ENCODE measurements at regions not wholly inside any gene's neighbourhood (a gene's known extent, or its start where the extent isn't known, plus 50 kb on each side); places are given as distances from the start of the nearest gene placed in this dataset.

DNA sequence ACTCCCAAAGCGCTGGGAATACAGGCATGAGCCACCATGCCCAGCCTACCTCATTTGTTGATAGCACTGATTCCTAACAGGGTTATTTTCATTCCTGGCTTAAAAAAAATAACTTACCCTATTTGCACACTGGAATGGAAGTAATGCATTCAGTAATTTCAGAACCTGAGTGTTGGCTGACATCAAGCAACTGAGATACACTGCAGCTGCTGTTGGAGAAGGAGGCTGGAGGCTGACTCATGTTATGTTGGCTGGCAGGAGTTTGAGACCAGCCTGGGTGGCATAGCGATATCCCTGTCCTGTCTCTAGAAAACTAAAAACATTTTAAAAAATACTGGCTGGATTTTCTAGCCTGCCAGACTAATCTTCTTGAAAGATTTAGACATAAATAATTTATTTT, 385.1 kb upstream of the MEX3C start:
- H3K27ac ChIP-seq (ENCODE audit: low read depth, low read length, poor library complexity, severe bottlenecking), result no peak overlapping the region
- H3K36me3 ChIP-seq (ENCODE audit: insufficient read depth, low read length), result no peaks in the 10 kb centered on the region
- intact Hi-C loops (cut with micrococcal nuclease; ENCODE audit: unreplicated experiment), result no loop called here
- H3K79me2 ChIP-seq (ENCODE audit: insufficient read depth, low read depth, low read length), result no peaks in the 10 kb centered on the region
- CTCF ChIA-PET (ENCODE audit: unreplicated experiment), result no interaction called here
- H3K9me3 ChIP-seq (ENCODE audit: low read length), result no peaks in the 10 kb centered on the region
- H3K4me2 ChIP-seq (ENCODE audit: low read length), result no peak overlapping the region
- no peak overlapping the region for H2AFZ ChIP-seq (ENCODE audit: low read length)
- DNase-seq (ENCODE audit: low spot score), result no peak
- BruUV-seq (replicated peaks), result no TSS peak
- no peaks in the 10 kb centered on the region for H3K9me2 ChIP-seq (ENCODE audit: insufficient read depth, low read length)
- no peak overlapping the region for H3K4me3 ChIP-seq (ENCODE audit: low read depth, low read length, poor library complexity, severe bottlenecking)
- no peaks in the 10 kb centered on the region for H3K4me1 ChIP-seq (ENCODE audit: insufficient read depth, low read length, poor library complexity, severe bottlenecking)
- POLR2A ChIA-PET, result no interaction called here
- no peaks in the 10 kb centered on the region for H4K20me1 ChIP-seq (ENCODE audit: insufficient read depth, low read length)
- TF ChIP-seq CTCF (conservative IDR thresholded peaks at IDR 0.05; ENCODE audit: low read length), result no peak
- no peak for TF ChIP-seq EZH2phosphoT487 (IDR thresholded peaks at IDR 0.05; ENCODE audit: borderline replicate concordance, low read depth, low read length)

- intact Hi-C loops (cut with micrococcal nuclease; ENCODE audit: unreplicated experiment), result no loop called here
- no peaks in the 10 kb centered on the region for H3K79me2 ChIP-seq (ENCODE audit: insufficient read depth, low read depth, low read length)
- no peaks in the 10 kb centered on the region for H4K20me1 ChIP-seq (ENCODE audit: insufficient read depth, low read length)
- BruUV-seq (replicated peaks), result no TSS peak
- TF ChIP-seq EZH2phosphoT487 (IDR thresholded peaks at IDR 0.05; ENCODE audit: borderline replicate concordance, low read depth, low read length), result no peak
- no peak for TF ChIP-seq CTCF (conservative IDR thresholded peaks at IDR 0.05; ENCODE audit: low read length)
- H3K27ac ChIP-seq (ENCODE audit: low read depth, low read length, poor library complexity, severe bottlenecking), result no peak overlapping the region
- H3K4me3 ChIP-seq (ENCODE audit: low read depth, low read length, poor library complexity, severe bottlenecking), result no peak overlapping the region
- ChIA-PET POLR2A (no interaction called here), CTCF (ENCODE audit: unreplicated experiment) (no interaction called here)
- H3K36me3 ChIP-seq (ENCODE audit: insufficient read depth, low read length), result no peaks in the 10 kb centered on the region
- H3K9me2 ChIP-seq (ENCODE audit: insufficient read depth, low read length), result no peaks in the 10 kb centered on the region
- H3K4me2 ChIP-seq (ENCODE audit: low read length), result no peak overlapping the region
- H3K9me3 ChIP-seq (ENCODE audit: low read length), result no peaks in the 10 kb centered on the region
- no peak for DNase-seq (ENCODE audit: low spot score)
- no peaks in the 10 kb centered on the region for H3K4me1 ChIP-seq (ENCODE audit: insufficient read depth, low read length, poor library complexity, severe bottlenecking)
- no peak overlapping the region for H2AFZ ChIP-seq (ENCODE audit: low read length)
These were observed 391.1 kb upstream of the MEX3C start for GRCh38 chr18:51588616-51589015.

- Histone ChIP-seq H4K20me1 (ENCODE audit: insufficient read depth, low read length) (no peaks in the 10 kb centered on the region), H3K9me2 (ENCODE audit: insufficient read depth, low read length) (no peaks in the 10 kb centered on the region), H3K4me2 (ENCODE audit: low read length) (no peak overlapping the region), H3K27ac (ENCODE audit: low read depth, low read length, poor library complexity, severe bottlenecking) (no peak overlapping the region), H3K9me3 (ENCODE audit: low read length) (no peaks in the 10 kb centered on the region), H2AFZ (ENCODE audit: low read length) (no peak overlapping the region), H3K4me1 (ENCODE audit: insufficient read depth, low read length, poor library complexity, severe bottlenecking) (no peaks in the 10 kb centered on the region), H3K36me3 (ENCODE audit: insufficient read depth, low read length) (no peaks in the 10 kb centered on the region), H3K79me2 (ENCODE audit: insufficient read depth, low read depth, low read length) (no peaks in the 10 kb centered on the region), H3K4me3 (ENCODE audit: low read depth, low read length, poor library complexity, severe bottlenecking) (no peak overlapping the region)
- DNase-seq (ENCODE audit: low spot score), result no peak
- POLR2A ChIA-PET, result no interaction called here
- no TSS peak for BruUV-seq (replicated peaks)
- TF ChIP-seq CTCF (conservative IDR thresholded peaks at IDR 0.05; ENCODE audit: low read length), result no peak
- no peak for TF ChIP-seq EZH2phosphoT487 (IDR thresholded peaks at IDR 0.05; ENCODE audit: borderline replicate concordance, low read depth, low read length)
- intact Hi-C loops (cut with micrococcal nuclease; ENCODE audit: unreplicated experiment), result no loop called here
- CTCF ChIA-PET (ENCODE audit: unreplicated experiment), result no interaction called here
These were observed 396.4 kb upstream of the MEX3C start for GRCh38 chr18:51593931-51594330.

Measured in OCI-LY7 (cell line).